ENCODE measurements at regions not wholly inside any gene's neighbourhood (a gene's known extent, or its start where the extent isn't known, plus 50 kb on each side); places are given as distances from the start of the nearest gene placed in this dataset.
A peak's percentile ranks its signal among the peaks of the same experiment; 100 is the strongest.

GRCh38 chr20:54272901-54273488 lies 65.1 kb downstream of the PFDN4 start:
- peak in 1 of 3 donors; percentile 18 for DNase-seq

- no peak for DNase-seq
These were observed 67.6 kb downstream of the PFDN4 start for GRCh38 chr20:54275359-54276111.

GRCh38 chr20:54276577-54277169 lies 68.8 kb downstream of the PFDN4 start:
- no peak for DNase-seq

GRCh38 chr20:54278262-54278661 lies 70.4 kb downstream of the PFDN4 start:
- DNase-seq: no peak

GRCh38 chr20:54282625-54283024 lies 74.7 kb downstream of the PFDN4 start:
- no peak for DNase-seq

- DNase-seq: no peak
These were observed 75.4 kb downstream of the PFDN4 start for GRCh38 chr20:54283253-54283652.

- DNase-seq: no peak
These were observed 77.2 kb downstream of the PFDN4 start for GRCh38 chr20:54284928-54285704.

GRCh38 chr20:54290636-54291035 lies 82.7 kb downstream of the PFDN4 start:
- no peak for DNase-seq

- no peak for DNase-seq
These were observed 83.6 kb downstream of the PFDN4 start for GRCh38 chr20:54291339-54292010.

GRCh38 chr20:54292185-54292584 lies 84.3 kb downstream of the PFDN4 start:
- DNase-seq: no peak

- no peak for DNase-seq
These were observed 85.6 kb downstream of the PFDN4 start for GRCh38 chr20:54293526-54293925.

- DNase-seq: no peak
These were observed 86.2 kb downstream of the PFDN4 start for GRCh38 chr20:54294094-54294493.

GRCh38 chr20:54295686-54296085 lies 87.8 kb downstream of the PFDN4 start:
- no peak for DNase-seq

GRCh38 chr20:54305421-54305820 lies 97.5 kb downstream of the PFDN4 start:
- DNase-seq: no peak

GRCh38 chr20:54306985-54307710 lies 99.3 kb downstream of the PFDN4 start:
- no peak for DNase-seq

- DNase-seq: no peak
These were observed 100.9 kb downstream of the PFDN4 start for GRCh38 chr20:54308804-54309203.

GRCh38 chr20:54318892-54319291 lies 111.0 kb downstream of the PFDN4 start:
- DNase-seq: no peak

GRCh38 chr20:54320148-54320607 lies 112.3 kb downstream of the PFDN4 start:
- no peak for DNase-seq

GRCh38 chr20:54321352-54322087 lies 113.6 kb downstream of the PFDN4 start:
- DNase-seq: no peak

- DNase-seq: no peak
These were observed 115.4 kb downstream of the PFDN4 start for GRCh38 chr20:54323227-54323734.

- no peak for DNase-seq
These were observed 116.2 kb downstream of the PFDN4 start for GRCh38 chr20:54324041-54324440.

All from suppressor macrophage treated with lipopolysaccharide for 1 hour (primary cell).